GM12892 (cell line): ENCODE measurements at regions not wholly inside any gene's neighbourhood (a gene's known extent, or its start where the extent isn't known, plus 50 kb on each side); places are given as distances from the start of the nearest gene placed in this dataset.
"Not testable (repeated sequence)": the region's sequence is repeated elsewhere in the genome, so short reads cannot be mapped to it uniquely, and the experiment has no call there.

Source experiments
- DNase-seq: peaks from one replicate; pipeline ENCODE4 v3.0.0; 2011; ENCODE audit not compliant: insufficient read length
- FAIRE-seq: peaks from 2 replicates; lab custom pipeline; 2011; peaks lifted over from hg19 to GRCh38; lab: Jason Lieb, UNC

DNA sequence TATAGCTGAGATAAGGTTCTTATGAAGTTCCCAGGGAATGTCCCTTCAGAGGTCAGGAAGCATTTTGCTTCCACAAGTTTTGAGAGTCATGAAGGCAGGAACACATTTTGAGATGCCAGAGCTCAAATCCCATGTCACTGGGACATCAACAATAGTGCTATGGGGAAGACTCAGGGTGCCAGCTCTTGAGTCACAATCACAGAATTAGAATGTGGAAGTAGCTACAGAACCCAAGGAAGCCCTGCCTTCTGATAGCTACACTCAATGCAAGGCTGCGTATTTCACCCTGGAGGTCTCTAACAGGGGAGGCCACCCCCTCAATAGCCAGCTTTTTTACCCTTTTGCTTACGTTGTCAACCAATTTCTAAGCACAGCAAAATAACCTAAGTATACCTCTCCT is 141.3 kb downstream of the FAM72B start:
- not testable (repeated sequence) for DNase-seq, FAIRE-seq

DNA sequence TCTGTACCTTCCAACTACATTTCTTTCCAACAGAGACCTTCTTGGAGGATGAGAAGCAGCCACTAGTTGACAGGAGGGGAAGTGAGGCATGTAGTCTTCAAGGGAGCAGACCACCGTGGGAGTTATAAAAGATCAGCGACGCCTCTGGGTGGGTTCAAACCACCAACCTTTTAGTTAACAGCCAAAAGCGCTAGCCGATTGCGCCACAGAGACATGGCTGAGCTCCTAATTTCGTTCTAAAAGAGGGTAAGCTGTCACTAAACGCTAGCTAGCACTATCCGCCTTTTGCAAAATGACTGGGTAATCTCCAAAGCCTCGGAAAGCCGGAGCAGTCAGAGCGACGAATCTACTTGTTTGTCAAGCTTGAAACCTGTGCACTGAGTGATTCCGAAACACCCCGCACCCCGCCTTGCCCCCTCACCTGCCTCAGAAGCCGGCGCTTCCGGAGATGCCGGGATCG is 135.8 kb downstream of the FAM72B start:
- not testable (repeated sequence) for FAIRE-seq, DNase-seq

GRCh38 chr1:121048769-121049443 is 135.2 kb downstream of the FAM72B start:
- DNase-seq, FAIRE-seq: not testable (repeated sequence)

- FAIRE-seq, DNase-seq: not testable (repeated sequence)
Measured at GRCh38 chr1:121050097-121050496, 134.0 kb downstream of the FAM72B start.

DNA sequence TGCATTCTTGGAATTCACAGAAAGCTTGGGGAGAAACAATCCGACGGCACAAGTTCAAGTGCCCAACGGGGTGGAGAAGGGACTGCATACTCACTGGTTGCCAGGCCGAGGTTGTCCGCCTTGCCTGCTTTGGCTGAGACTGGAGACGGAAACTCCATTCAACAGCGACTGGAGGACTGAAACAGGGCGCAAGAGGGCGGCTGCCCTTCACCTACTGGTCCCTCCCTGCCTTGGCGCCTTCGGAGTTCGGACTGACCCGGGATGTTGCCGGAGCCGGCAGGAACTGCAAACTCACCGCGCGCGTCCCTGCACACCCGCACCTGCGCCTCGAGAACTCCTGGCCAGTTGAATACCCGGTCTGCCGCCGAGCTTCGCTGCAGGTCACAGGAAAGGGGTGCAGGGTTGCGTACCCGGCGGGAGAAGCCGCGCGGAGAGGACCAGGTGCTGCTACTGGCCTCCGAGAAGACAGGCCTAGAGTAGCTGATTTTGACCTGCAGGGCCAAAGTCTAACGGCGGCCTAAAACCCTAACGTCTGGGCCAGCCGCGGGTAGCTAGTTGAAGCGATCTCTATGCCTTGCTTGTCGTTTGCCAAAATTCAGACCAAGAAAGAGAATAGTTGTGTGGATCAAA is 132.9 kb downstream of the FAM72B start:
- FAIRE-seq, DNase-seq: not testable (repeated sequence)

DNA sequence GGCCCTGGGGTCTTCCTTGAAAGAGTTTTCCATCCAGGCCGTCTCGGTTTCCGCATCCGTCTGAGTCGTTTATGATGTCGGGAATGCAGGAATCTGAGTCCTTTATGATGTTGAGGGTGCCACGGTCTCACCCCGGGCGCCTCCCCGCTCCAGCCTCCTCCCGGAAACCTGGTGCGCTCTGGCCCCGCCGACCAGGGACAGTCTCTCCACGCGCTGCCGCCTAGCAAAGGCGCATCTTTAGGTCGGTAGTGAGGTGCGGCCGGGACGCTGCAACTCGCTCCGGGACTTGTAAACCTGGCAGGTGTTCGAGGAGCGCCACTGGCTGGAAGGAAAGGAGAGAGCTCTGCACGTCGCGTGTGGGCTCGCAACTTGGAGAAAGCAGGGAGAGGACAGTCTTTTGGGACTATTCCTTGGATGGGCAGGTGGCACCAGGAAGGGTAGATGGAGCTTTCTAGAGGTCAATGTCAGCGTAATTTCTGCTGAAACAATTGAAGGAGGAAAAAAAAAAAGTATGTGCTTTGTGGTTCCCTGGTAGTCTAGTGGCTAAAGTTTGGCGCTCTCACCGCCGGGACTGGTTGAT is 132.0 kb downstream of the FAM72B start:
- FAIRE-seq, DNase-seq: not testable (repeated sequence)

- not testable (repeated sequence) for DNase-seq, FAIRE-seq
Measured at GRCh38 chr1:121054928-121055327, 129.2 kb downstream of the FAM72B start.

DNA sequence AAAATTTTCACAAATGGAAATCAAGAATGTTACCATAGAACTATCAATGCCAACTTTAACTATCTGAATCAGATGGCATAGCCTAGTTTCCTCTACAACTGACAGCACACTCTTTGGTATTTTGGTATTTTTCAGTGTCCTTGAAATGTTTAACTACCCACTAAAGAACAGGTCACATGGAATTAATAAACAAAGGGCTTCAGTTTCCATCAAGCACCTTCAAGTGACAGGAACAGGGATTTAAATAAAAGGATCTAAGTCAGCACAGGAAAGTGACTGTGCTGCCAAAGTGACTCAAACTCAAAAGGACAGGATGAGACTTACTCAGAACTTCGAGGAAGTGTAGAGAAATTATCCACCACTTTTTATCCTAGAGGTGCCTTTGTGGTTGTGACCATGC is 117.2 kb downstream of the FAM72B start:
- FAIRE-seq, DNase-seq: not testable (repeated sequence)

DNA sequence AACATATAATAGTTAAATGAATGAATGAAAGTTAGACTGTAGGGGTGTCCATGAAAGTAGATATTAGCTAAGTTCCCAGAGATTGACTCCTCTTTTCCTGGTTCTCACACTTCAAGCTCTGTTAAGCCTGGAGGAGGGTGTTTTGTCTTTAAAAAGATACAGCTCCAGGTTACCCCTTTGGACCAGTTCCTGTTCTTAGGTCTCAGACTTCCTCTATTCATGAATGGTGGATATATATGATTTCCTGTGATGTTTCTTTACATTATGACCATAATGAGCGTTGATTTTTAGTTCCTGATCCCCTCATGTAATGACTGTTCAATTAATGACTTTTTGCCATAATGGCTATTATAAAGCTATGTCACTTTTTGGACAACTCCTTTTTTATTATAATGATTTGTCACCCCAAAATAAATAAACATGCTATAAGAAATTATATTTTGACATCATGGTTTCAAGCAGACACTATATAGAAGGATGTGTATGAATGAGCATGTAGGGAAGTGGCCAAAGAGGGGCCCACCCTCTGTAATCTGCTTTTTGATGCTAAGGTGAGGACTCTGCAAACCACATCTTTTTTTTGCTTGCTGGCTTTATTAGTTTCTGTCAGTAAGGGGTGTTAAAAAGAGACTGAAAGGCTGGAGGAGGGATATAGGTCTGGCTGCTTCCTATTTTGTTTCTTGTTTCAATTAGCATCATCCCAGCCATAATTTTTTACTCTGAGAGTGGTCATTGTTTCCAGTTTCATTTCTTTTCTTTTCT is 115.2 kb downstream of the FAM72B start:
- FAIRE-seq, result not testable (repeated sequence)

GRCh38 chr1:121073852-121074251 is 110.3 kb downstream of the FAM72B start:
- not testable (repeated sequence) for DNase-seq, FAIRE-seq

More for the DNA sequence above, 115.2 kb downstream of the FAM72B start:
- DNase-seq, result not testable (repeated sequence)

DNA sequence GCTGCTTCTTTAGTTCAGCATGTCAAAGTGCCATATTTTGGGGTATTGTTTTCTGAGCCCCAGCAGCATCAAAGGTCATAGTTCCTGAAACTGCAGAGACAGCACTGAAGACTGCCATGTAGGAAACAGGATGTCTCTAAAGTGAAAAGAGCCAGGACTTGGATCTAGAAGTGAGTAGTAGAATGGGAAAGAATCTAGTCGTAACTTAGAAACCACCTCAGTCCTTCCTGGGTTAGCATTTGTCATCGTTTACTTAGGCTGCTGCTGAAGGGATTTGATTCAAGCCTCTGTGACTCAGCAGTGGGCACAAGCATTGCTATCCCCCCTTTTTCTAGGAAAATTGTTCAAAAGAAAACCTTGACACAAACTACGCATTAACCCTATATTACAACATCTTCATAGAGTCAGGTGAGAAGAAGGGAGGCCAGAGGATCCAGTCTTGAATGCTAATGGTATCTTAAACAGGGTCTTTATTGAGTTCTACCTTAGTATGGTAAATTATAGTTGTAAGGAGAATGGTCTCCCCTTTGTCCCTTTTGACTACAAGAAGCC is 108.8 kb downstream of the FAM72B start:
- FAIRE-seq, DNase-seq: not testable (repeated sequence)

DNA sequence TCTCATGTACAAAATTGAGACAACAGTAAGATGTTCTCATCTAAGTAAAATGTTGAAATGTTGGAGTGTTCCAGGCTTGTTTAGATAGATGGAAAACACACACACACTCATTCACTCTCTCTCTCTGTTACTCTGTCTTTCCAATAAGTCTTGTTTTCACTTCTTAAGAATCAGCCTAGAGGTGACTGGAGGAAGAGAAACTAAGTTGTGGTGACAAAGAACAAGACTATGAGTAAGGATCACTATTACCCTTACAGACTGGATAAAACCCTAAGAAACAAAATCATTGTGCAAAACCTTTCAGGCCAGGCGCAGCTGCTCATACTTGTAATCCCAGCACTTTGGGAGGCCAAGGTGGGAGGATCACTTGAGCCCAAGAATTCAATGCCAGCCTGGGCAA is 107.5 kb downstream of the FAM72B start:
- DNase-seq, FAIRE-seq: not testable (repeated sequence)

DNA sequence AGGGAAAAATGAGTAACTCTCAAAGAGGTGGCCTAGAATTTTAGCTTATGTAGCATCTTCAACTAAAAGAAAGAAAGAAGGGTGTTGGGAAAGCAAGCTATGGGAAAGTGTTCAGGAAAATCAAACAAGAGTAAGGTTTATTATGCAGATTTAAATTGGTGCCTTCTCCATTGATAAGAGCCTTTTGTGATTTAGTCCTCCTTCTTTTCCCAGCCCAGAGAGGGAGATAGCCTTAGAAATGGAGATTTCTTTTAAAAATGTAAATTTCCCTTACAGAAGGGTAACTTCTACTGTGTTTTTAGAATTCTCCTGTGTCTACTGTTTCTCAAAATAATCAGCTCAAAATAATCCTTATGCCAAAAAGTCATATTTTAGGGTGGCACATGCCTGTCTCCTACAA is 104.5 kb downstream of the FAM72B start:
- not testable (repeated sequence) for FAIRE-seq

DNA sequence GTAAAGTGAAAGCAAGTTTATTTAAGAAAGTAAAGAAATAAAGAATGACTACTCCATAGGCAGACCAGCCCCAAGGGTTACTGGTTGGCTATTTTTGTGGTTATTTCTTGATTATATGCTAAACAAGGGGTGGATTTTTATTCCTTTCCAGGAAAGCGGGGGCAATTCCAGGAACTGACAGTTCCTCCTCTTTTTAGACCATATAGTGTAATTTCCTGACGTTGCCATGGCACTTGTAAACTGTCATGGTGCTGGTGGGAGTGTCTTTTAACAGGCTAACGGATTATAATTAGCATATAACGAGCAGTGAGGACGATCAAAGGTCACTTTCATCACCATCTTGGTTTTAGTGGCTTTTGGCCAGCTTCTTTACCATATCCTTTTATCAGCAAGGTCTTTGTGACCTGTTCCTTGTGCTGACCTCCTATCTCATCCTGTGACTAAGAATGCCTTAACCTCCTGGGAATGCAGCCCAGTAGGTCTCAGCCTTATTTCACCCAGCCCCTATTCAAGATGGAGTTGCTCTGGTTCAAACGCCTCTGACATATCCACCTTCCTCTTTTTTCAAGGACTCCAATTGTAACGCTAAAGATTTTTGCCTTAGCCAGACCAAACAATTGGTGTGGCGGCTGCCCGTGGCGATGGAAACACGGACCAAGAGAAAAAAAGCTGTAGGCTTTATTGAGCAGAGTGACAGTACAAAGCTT is 103.8 kb downstream of the FAM72B start:
- not testable (repeated sequence) for FAIRE-seq

More for the DNA sequence above, 104.5 kb downstream of the FAM72B start:
- DNase-seq, result not testable (repeated sequence)

GRCh38 chr1:121080904-121081264 is 103.3 kb downstream of the FAM72B start:
- not testable (repeated sequence) for FAIRE-seq, DNase-seq

More for the DNA sequence above, 103.8 kb downstream of the FAM72B start:
- DNase-seq, result not testable (repeated sequence)

- DNase-seq, FAIRE-seq: not testable (repeated sequence)
Measured at GRCh38 chr1:121081625-121082199, 102.4 kb downstream of the FAM72B start.

GRCh38 chr1:121082995-121083394 is 101.1 kb downstream of the FAM72B start:
- FAIRE-seq, DNase-seq: not testable (repeated sequence)

- not testable (repeated sequence) for FAIRE-seq, DNase-seq
Measured at GRCh38 chr1:121086249-121086648, 97.9 kb downstream of the FAM72B start.

DNA sequence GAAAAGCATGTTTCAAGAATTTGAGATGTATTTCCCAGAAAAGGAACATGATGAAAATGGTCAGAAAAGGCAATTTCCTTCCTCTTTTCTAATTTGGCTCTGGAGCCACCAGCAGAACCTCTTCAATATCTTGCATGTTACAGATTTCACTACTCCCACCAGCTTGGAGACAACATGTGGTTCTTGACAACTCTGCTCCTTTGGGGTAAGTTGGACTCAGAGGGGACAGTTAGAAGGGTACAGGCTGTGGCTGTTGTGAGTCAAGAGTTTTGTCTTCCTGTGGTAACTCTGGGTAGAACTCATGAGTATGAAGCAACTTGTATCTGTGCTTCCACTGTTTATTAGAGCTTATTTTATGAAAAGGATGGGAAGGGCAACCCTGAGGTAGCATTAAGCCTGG is 96.9 kb downstream of the FAM72B start:
- not testable (repeated sequence) for FAIRE-seq

More for the DNA sequence above, 96.9 kb downstream of the FAM72B start:
- DNase-seq, result not testable (repeated sequence)
